Right atrium auricular region (tissue), 2 donors: ENCODE measurements at regions not wholly inside any gene's neighbourhood (a gene's known extent, or its start where the extent isn't known, plus 50 kb on each side); places are given as distances from the start of the nearest gene placed in this dataset.

Experiments
- DNase-seq: peaks from one replicate; pipeline ENCODE4 v3.0.0-alpha.2; 2019; ENCODE audit warnings: low spot score
- H3K27ac ChIP-seq, 2 donors: fragments of 200-600 bp; sonication (generic); 1 replicate in 1 of 2; 2 replicates in 1 of 2; pipeline ENCODE4 v1.5.1; 2016 to 2019
- H3K27me3 ChIP-seq, 2 donors: fragments of 200-600 bp; sonication (generic); one replicate each; pipeline versions ENCODE4 v1.5.1 to v1.6.0; 2017 to 2019
- H3K36me3 ChIP-seq: fragments of 200-600 bp; sonication (generic); one replicate; pipeline ENCODE4 v1.5.1; 2016
- H3K4me1 ChIP-seq, 2 donors: fragments of 200-600 bp; sonication (generic); one replicate each; pipeline versions ENCODE4 v1.5.1 to v1.6.0; 2017 to 2019
- H3K4me3 ChIP-seq, 2 donors: fragments of 200-600 bp; sonication (generic); 1 replicate in 1 of 2; 2 replicates in 1 of 2; pipeline ENCODE4 v1.5.1; 2017 to 2019; ENCODE audit warnings: mild to moderate bottlenecking in 1 of 2, moderate library complexity in 1 of 2
- H3K9me3 ChIP-seq, 2 donors: fragments of 200-600 bp; sonication (generic); one replicate each; pipeline ENCODE4 v1.5.1; 2019
- CTCF ChIP-seq, 2 donors: fragments of 200-600 bp; sonication (generic); IDR thresholded peaks; one replicate each; pipeline ENCODE4 v1.5.1; 2019; ENCODE audit warnings: antibody characterized with exemption in 2 of 2

- no peak overlapping the region for H3K27ac ChIP-seq
- no peaks in the 10 kb centered on the region for H3K36me3 ChIP-seq
- no peak overlapping the region for H3K4me3 ChIP-seq
- H3K4me1 ChIP-seq = no peaks in the 10 kb centered on the region
- TF ChIP-seq CTCF (IDR thresholded peaks at IDR 0.05) = no peak
- H3K9me3 ChIP-seq = no peaks in the 10 kb centered on the region
- no peaks in the 10 kb centered on the region for H3K27me3 ChIP-seq
- DNase-seq = no peak
Observed at GRCh38 chr2:34822616-34823015, 1223.5 kb upstream of the FAM98A start.

GRCh38 chr2:34815052-34815741 lies 1216.1 kb upstream of the FAM98A start:
- Histone ChIP-seq H3K9me3 (no peaks in the 10 kb centered on the region), H3K27me3 (no peaks in the 10 kb centered on the region), H3K4me1 (no peaks in the 10 kb centered on the region), H3K4me3 (no peak overlapping the region), H3K36me3 (no peaks in the 10 kb centered on the region), H3K27ac (no peak overlapping the region)
- DNase-seq = no peak
- TF ChIP-seq CTCF (IDR thresholded peaks at IDR 0.05) = no peak

GRCh38 chr2:34810456-34810855 lies 1211.4 kb upstream of the FAM98A start:
- Histone ChIP-seq H3K27ac (no peak overlapping the region), H3K27me3 (no peaks in the 10 kb centered on the region), H3K9me3 (no peaks in the 10 kb centered on the region), H3K36me3 (no peaks in the 10 kb centered on the region), H3K4me3 (no peak overlapping the region), H3K4me1 (no peaks in the 10 kb centered on the region)
- DNase-seq = no peak
- TF ChIP-seq CTCF (IDR thresholded peaks at IDR 0.05) = no peak

GRCh38 chr2:34808426-34808825 lies 1209.3 kb upstream of the FAM98A start:
- Histone ChIP-seq H3K27ac (no peak overlapping the region), H3K27me3 (no peaks in the 10 kb centered on the region), H3K36me3 (no peaks in the 10 kb centered on the region), H3K9me3 (no peaks in the 10 kb centered on the region), H3K4me3 (no peak overlapping the region), H3K4me1 (no peaks in the 10 kb centered on the region)
- no peak for TF ChIP-seq CTCF (IDR thresholded peaks at IDR 0.05)
- no peak for DNase-seq

GRCh38 chr2:34806891-34807290 lies 1207.8 kb upstream of the FAM98A start:
- H3K27me3 ChIP-seq = no peaks in the 10 kb centered on the region
- no peaks in the 10 kb centered on the region for H3K36me3 ChIP-seq
- no peaks in the 10 kb centered on the region for H3K4me1 ChIP-seq
- H3K27ac ChIP-seq = no peak overlapping the region
- H3K4me3 ChIP-seq = no peak overlapping the region
- DNase-seq = no peak
- no peak for TF ChIP-seq CTCF (IDR thresholded peaks at IDR 0.05)
- H3K9me3 ChIP-seq = no peaks in the 10 kb centered on the region

GRCh38 chr2:34806396-34806795 lies 1207.3 kb upstream of the FAM98A start:
- no peaks in the 10 kb centered on the region for H3K27me3 ChIP-seq
- DNase-seq = no peak
- no peak overlapping the region for H3K27ac ChIP-seq
- H3K4me1 ChIP-seq = no peaks in the 10 kb centered on the region
- no peaks in the 10 kb centered on the region for H3K9me3 ChIP-seq
- no peak for TF ChIP-seq CTCF (IDR thresholded peaks at IDR 0.05)
- H3K4me3 ChIP-seq = no peak overlapping the region
- no peaks in the 10 kb centered on the region for H3K36me3 ChIP-seq
